Esophagus muscularis mucosa (tissue), 4 donors: ENCODE measurements at regions not wholly inside any gene's neighbourhood (a gene's known extent, or its start where the extent isn't known, plus 50 kb on each side); places are given as distances from the start of the nearest gene placed in this dataset.

ENCODE experiments used
- DNase-seq: peaks from one replicate; pipeline ENCODE4 v3.0.0-alpha.2; 2017; ENCODE audit errors: extremely low spot score
- H3K27ac ChIP-seq, 4 donors: fragments of 200-600 bp; sonication (generic); replicated peaks in 1 of 4; 1 replicate in 3 of 4; 2 replicates in 1 of 4; pipeline ENCODE4 v1.5.1; 2016 to 2019; ENCODE audit warnings: mild to moderate bottlenecking in 1 of 4
- H3K27me3 ChIP-seq, 4 donors: fragments of 200-600 bp; sonication (generic); one replicate each; pipeline versions ENCODE4 v1.5.1 to v1.6.0; 2016 to 2019
- H3K36me3 ChIP-seq, 4 donors: fragments of 200-600 bp; sonication (generic); one replicate each; pipeline ENCODE4 v1.5.1; 2016 to 2019
- H3K4me1 ChIP-seq, 4 donors: fragments of 200-600 bp; sonication (generic); one replicate each; pipeline ENCODE4 v1.5.1; 2016 to 2019
- H3K4me3 ChIP-seq, 4 donors: fragments of 200-600 bp; sonication (generic); 1 replicate in 2 of 4; 2 replicates in 2 of 4; pipeline ENCODE4 v1.5.1; 2016 to 2019; ENCODE audit warnings: mild to moderate bottlenecking in 4 of 4, moderate library complexity in 1 of 4
- H3K9me3 ChIP-seq, 4 donors: fragments of 200-600 bp; sonication (generic); 1 replicate in 3 of 4; 2 replicates in 1 of 4; pipeline ENCODE4 v1.5.1; 2016 to 2019
- CTCF ChIP-seq, 3 experiments: fragments of 200-600 bp in 2 of 3; fragments of 450-650 bp in 1 of 3; sonication (generic) in 2 of 3; IDR thresholded peaks; one replicate each; pipeline ENCODE4 v1.5.1; 2017 to 2019; ENCODE audit warnings: antibody characterized with exemption in 3 of 3, mild to moderate bottlenecking in 2 of 3, moderate library complexity in 1 of 3
- EP300 ChIP-seq: sonication (generic); formaldehyde crosslinking; IDR thresholded peaks from one replicate; pipeline ENCODE4 v1.6.1; 2017; ENCODE audit warnings: antibody characterized with exemption
- POLR2A ChIP-seq: fragments of 450-650 bp; IDR thresholded peaks from one replicate; pipeline ENCODE4 v1.6.1; 2017; ENCODE audit warnings: antibody characterized with exemption, moderate library complexity, mild to moderate bottlenecking, low read depth
- POLR2AphosphoS5 ChIP-seq, 2 donors: sonication (generic); formaldehyde crosslinking; IDR thresholded peaks; one replicate each; pipeline ENCODE4 v1.6.1; 2017; ENCODE audit warnings: antibody characterized with exemption in 2 of 2
- WGBS: methylation state at CpG from one replicate; pipeline ENCODE4 v1.1.5; 2018; 5-methylcytosine and 5-hydroxymethylcytosine counted together
- intact Hi-C: fragments of 100-400 bp; cut with DNase I; formaldehyde crosslinking; loops from one replicate; pipeline ENCODE4 v1.15.1; 2023

DNA sequence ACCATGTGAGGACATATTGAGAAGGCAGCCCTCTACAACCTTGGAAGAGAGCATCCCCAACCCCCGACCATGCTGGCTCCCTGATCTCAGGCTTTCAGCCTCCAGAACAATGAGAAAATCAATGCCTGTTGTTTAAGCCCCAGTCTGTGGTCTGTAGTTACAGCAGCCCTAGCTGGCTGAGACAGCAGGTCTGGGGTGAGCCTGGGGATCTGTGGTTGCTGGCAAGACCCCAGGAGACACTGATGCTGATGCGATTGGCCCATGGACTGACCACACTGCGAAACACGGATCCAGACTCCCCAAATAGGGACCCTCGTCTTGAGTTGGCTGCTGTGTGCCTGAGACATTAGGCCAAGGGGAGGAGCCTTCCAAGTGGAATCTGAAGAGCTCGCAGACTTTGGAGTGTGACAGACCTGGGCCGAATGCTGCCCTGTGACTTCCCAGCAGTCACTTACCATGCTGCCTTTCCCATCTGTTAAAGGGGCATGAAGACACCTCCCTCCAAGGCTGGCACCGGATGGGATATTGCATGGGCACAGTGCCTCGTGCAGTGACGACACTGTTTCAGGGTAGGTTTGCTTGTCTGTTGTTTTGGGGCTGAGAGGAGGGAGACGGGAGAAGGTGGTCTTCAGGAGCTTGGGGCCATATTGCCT lies 147.8 kb upstream of the RPL38 start:
- 47% methylated on average over 3 of the region's 11 CpGs for WGBS
- TF ChIP-seq EP300 (no peak), POLR2A (no peak), CTCF (IDR thresholded peaks at IDR 0.05) (no peak), POLR2AphosphoS5 (IDR thresholded peaks at IDR 0.05) (no peak)
- H3K27ac ChIP-seq: no peak overlapping the region
- peaks cover 0 to 82% (median 0%) of the 10 kb centered on the region in 4 donors for H3K27me3 ChIP-seq
- H3K9me3 ChIP-seq: peaks cover 0 to 4% (median 0%) of the 10 kb centered on the region in 4 donors
- no peaks in the 10 kb centered on the region for H3K36me3 ChIP-seq
- H3K4me3 ChIP-seq: no peak overlapping the region
- intact Hi-C loops: no loop called here
- no peaks in the 10 kb centered on the region for H3K4me1 ChIP-seq
- no peak for DNase-seq

GRCh38 chr17:74059479-74060240 lies 143.8 kb upstream of the RPL38 start:
- 60% methylated on average over 4 of the region's 4 CpGs for WGBS
- TF ChIP-seq CTCF (IDR thresholded peaks at IDR 0.05) (no peak), POLR2AphosphoS5 (IDR thresholded peaks at IDR 0.05) (no peak), POLR2A (no peak), EP300 (no peak)
- Histone ChIP-seq H3K4me3 (no peak overlapping the region), H3K36me3 (no peaks in the 10 kb centered on the region), H3K4me1 (no peaks in the 10 kb centered on the region), H3K9me3 (peaks cover 0 to 4% (median 0%) of the 10 kb centered on the region in 4 donors), H3K27ac (no peak overlapping the region), H3K27me3 (peaks cover 0 to 76% (median 0%) of the 10 kb centered on the region in 4 donors)
- no peak for DNase-seq
- intact Hi-C loops: no loop called here

GRCh38 chr17:74061758-74062157 lies 141.7 kb upstream of the RPL38 start:
- Histone ChIP-seq H3K36me3 (no peaks in the 10 kb centered on the region), H3K4me3 (no peak overlapping the region), H3K27ac (no peak overlapping the region), H3K9me3 (peaks cover 0 to 4% (median 0%) of the 10 kb centered on the region in 4 donors), H3K27me3 (peaks cover 0 to 76% (median 0%) of the 10 kb centered on the region in 4 donors), H3K4me1 (no peaks in the 10 kb centered on the region)
- no peak for TF ChIP-seq EP300
- no peak for TF ChIP-seq POLR2AphosphoS5 (IDR thresholded peaks at IDR 0.05)
- TF ChIP-seq CTCF (IDR thresholded peaks at IDR 0.05): no peak
- TF ChIP-seq POLR2A: no peak
- intact Hi-C loops: no loop called here
- 76% methylated on average over 5 of the region's 5 CpGs for whole genome bisulfite sequencing
- DNase-seq: no peak

GRCh38 chr17:74062234-74062633 lies 141.2 kb upstream of the RPL38 start:
- H3K4me3 ChIP-seq: no peak overlapping the region
- DNase-seq: no peak
- TF ChIP-seq EP300 (no peak), CTCF (IDR thresholded peaks at IDR 0.05) (no peak), POLR2AphosphoS5 (IDR thresholded peaks at IDR 0.05) (no peak), POLR2A (no peak)
- 80% methylated on average over 3 of the region's 3 CpGs for WGBS
- H3K27me3 ChIP-seq: peaks cover 0 to 74% (median 0%) of the 10 kb centered on the region in 4 donors
- H3K4me1 ChIP-seq: no peaks in the 10 kb centered on the region
- peaks cover 0 to 4% (median 0%) of the 10 kb centered on the region in 4 donors for H3K9me3 ChIP-seq
- intact Hi-C loops: no loop called here
- no peaks in the 10 kb centered on the region for H3K36me3 ChIP-seq
- H3K27ac ChIP-seq: no peak overlapping the region
